Motor neuron (in vitro differentiated cells): ENCODE measurements at regions not wholly inside any gene's neighbourhood (a gene's known extent, or its start where the extent isn't known, plus 50 kb on each side); places are given as distances from the start of the nearest gene placed in this dataset.

Source experiments
- ATAC-seq, 8 experiments: fragments of 200-7000 bp; cut with Tn5 transposase; replicated peaks in 6 of 8; 2 replicates each; pipeline ENCODE4 v1.8.0; 2021; ENCODE audit warnings: mild to moderate bottlenecking in 8 of 8, moderate library complexity in 8 of 8
- H3K27ac ChIP-seq, 2 donors: fragments of 250-450 bp; sonication (Bioruptor Pico); 2 replicates each; pipeline ENCODE4 v1.9.0; 2021; ENCODE audit warnings: antibody characterized with exemption in 2 of 2, mild to moderate bottlenecking in 2 of 2, moderate library complexity in 1 of 2
- H3K4me1 ChIP-seq, 2 donors: fragments of 250-450 bp; sonication (Bioruptor Pico); replicated peaks in 1 of 2; 2 replicates each; pipeline ENCODE4 v1.6.1; 2021; ENCODE audit warnings: antibody characterized with exemption in 2 of 2, mild to moderate bottlenecking in 2 of 2, moderate library complexity in 1 of 2
- H3K4me3 ChIP-seq, 5 donors: fragments of 250-450 bp; sonication (Bioruptor Pico); 2 replicates each; pipeline ENCODE4 v1.9.0; 2021; ENCODE audit warnings: antibody characterized with exemption in 5 of 5, mild to moderate bottlenecking in 5 of 5, moderate library complexity in 4 of 5
- WGBS, 10 experiments: fragments of 450-650 bp; shearing (Covaris generic); methylation state at CpG; one replicate each; pipeline ENCODE4 v1.0.0; 2022; 5-methylcytosine and 5-hydroxymethylcytosine counted together
- in situ Hi-C, 9 experiments: fragments of 400-800 bp; cut with MboI; loops; one replicate each; pipeline ENCODE4 v1.15.0; 2021; ENCODE audit warnings: low sequenced_read_pairs in 9 of 9, low pct_unique_long_range_greater_than_20kb in 2 of 9; ENCODE audit not compliant: unreplicated experiment in 9 of 9

DNA sequence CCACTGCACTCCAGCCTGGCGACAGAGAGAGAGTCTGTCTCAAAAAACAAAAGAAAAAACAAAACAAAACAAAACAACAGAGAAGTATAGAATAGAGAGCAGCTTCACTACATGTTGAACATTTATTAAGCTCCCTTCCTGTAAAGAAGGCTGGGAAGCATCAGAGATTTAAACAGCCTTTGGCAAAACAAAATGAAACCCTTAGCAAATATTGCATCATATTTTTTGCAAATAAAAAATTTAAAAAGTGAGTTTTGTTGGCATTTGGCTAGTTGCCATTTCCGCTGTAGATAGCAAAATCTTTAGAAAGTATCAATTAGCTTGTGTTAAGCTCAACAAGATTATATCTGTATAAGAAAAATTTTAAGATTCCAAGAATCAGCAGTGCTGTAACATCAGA is 151.2 kb downstream of the SERPINI1 start:
- Histone ChIP-seq H3K27ac (no peak overlapping the region), H3K4me1 (peaks cover 0 to 9% of the 10 kb centered on the region in 2 donors), H3K4me3 (no peak overlapping the region)
- in situ Hi-C loops = loop anchor here in 4 of 9 experiments (25.0 kb wide), 2 partner anchors 474 to 499 kb away; partner anchors contain the start of gene ZBBX (in 2 of the 4)
- ATAC-seq = peak in 2 of 8 experiments; percentile 9 to 27
- WGBS, 10 experiments = 27 to 100% (median 87%) methylated on average over 1 to 2 of the region's 2 CpGs; no CpG with 5 or more reads in 2 of the 10 experiments

DNA sequence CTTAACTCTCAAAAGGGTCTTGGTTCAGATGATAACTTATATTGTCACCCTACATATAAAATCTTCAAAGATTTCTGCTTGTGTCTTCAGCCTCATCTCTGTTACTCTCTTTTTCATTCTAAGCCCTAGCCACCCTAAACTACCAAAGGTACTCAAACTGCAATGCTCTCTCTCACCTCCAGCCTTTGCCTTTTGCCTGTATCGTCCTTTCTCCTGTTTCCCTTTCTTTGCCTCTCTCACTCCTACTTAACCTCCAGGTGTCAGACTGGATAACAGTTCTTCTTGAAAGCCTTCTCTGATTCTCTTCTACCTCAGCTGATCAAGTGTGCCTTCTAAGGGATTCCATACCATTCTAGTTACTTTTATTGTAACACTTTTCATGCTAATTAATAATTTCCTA is 149.8 kb downstream of the SERPINI1 start:
- in situ Hi-C loops = loop anchor here in 4 of 9 experiments (25.0 kb wide), 2 partner anchors 473 to 498 kb away; partner anchors contain the start of gene ZBBX (in 2 of the 4)

DNA sequence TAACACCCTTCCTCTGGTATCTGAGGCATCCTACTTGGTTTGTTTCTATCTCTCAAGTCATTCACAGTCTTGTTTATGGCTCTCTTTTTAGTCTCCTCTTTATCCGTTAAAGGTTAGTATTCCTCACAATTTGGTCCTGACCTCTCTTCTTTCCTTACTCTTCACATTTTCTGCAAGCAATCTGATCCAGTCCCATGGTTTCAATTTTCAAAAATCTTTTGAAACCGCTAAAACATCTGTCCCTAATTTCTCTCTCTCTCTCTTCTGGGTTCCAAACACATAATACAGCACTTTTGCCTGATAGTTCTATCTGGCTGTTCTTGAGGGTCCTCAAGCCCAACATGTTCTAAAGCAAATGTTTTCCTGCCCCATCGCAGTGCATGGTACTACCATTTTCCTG is 149.0 kb downstream of the SERPINI1 start:
- in situ Hi-C loops = loop anchor here in 4 of 9 experiments (25.0 kb wide), 2 partner anchors 472 to 497 kb away; partner anchors contain the start of gene ZBBX (in 2 of the 4)
- Histone ChIP-seq H3K27ac (no peak overlapping the region), H3K4me3 (no peak overlapping the region), H3K4me1 (peaks cover 0 to 9% of the 10 kb centered on the region in 2 donors)
- no peak for ATAC-seq
- 0 to 100% (median 66%) methylated on average over 1 to 3 of the region's 3 CpGs; no CpG with 5 or more reads in 2 of the 10 experiments for WGBS, 10 experiments

More for the DNA sequence above, 149.8 kb downstream of the SERPINI1 start:
- H3K4me1 ChIP-seq = peaks cover 0 to 9% of the 10 kb centered on the region in 2 donors
- no peak for ATAC-seq
- H3K4me3 ChIP-seq = no peak overlapping the region
- H3K27ac ChIP-seq = no peak overlapping the region
- 40 to 100% (median 73%) methylated on average over 1 of the region's 1 CpG; no CpG with 5 or more reads in 1 of the 10 experiments for WGBS, 10 experiments

DNA sequence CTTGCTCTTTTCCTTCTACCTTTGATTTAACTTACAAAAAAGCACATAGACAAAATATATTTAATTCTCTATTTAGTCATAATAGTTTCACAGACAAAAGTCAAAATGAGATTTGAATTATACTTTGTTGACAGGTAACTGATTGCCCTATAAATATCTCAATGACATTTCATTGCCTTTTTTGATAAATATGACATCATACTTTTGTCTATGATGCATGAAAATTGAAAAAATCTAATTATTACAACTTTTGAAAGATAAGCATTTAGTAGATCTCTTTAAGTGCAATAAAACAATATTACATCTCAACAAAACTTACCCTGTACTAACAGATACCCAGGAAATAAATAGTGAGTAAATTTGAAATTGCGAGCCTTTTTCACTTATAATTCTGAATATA is 147.9 kb downstream of the SERPINI1 start:
- Histone ChIP-seq H3K4me3 (no peak overlapping the region), H3K27ac (no peak overlapping the region), H3K4me1 (peaks cover 0 to 9% of the 10 kb centered on the region in 2 donors)
- WGBS, 10 experiments = 29 to 100% (median 94%) methylated on average over 1 of the region's 1 CpG
- ATAC-seq = no peak
- in situ Hi-C loops = loop anchor here in 4 of 9 experiments (25.0 kb wide), 2 partner anchors 471 to 496 kb away; partner anchors contain the start of gene ZBBX (in 2 of the 4)

DNA sequence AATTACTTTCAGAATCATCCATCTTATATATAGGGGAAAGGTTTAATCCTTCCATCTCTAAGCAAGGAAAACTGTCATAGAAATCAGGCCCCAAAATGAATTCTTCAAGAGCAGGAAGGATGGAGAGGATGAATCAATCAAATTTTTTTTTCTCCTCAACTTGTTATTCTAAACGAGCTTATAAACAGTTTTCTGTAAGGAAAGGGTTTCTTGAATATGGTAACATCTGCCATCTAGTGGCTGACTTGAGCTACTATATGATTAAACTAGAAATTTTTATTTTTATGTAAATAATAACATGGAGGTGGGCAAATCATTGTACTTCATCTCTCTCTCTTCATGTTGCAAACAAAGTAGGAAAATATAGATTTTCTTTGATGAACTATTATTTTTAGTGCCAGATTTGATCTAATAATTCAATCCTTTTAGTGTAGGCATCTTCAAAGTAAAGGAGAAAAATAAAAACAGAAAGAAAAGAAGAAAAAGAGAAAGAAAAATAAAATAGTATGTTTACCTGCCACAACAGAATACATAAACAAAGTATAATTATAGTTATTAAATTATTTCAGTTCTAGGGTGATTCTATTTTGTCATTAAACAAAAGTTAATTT is 146.6 kb downstream of the SERPINI1 start:
- WGBS, 10 experiments = 0 to 17% (median 0%) methylated on average over 1 of the region's 1 CpG; no CpG with 5 or more reads in 2 of the 10 experiments
- Histone ChIP-seq H3K4me3 (no peak overlapping the region), H3K27ac (no peak overlapping the region), H3K4me1 (peaks cover 0 to 6% of the 10 kb centered on the region in 2 donors)
- in situ Hi-C loops = loop anchor here in 4 of 9 experiments (25.0 kb wide), 2 partner anchors 470 to 495 kb away; partner anchors contain the start of gene ZBBX (in 2 of the 4)
- ATAC-seq = peak in 4 of 8 experiments; percentile 37 to 63 (median 56)

DNA sequence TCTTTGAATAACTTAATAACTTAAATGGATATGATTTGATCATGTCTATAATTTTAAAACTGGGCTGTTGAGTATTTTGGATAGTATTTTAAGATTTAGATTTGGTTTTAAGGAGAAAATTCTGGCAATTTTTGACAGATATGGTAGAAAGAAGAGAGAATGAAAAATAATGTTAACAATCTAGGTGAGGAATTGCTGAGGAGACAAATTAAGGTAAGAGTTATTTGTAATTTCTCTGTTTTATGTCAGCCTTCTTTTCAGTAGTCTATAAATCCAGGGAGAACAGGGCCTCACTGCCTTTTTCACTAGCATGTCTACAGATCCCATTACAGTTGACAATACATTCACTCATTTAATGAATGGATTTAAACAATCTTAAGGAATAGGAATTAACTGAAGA is 144.7 kb downstream of the SERPINI1 start:
- in situ Hi-C loops = loop anchor here in 4 of 9 experiments (25.0 kb wide), 2 partner anchors 468 to 493 kb away; partner anchors contain the start of gene ZBBX (in 2 of the 4)

DNA sequence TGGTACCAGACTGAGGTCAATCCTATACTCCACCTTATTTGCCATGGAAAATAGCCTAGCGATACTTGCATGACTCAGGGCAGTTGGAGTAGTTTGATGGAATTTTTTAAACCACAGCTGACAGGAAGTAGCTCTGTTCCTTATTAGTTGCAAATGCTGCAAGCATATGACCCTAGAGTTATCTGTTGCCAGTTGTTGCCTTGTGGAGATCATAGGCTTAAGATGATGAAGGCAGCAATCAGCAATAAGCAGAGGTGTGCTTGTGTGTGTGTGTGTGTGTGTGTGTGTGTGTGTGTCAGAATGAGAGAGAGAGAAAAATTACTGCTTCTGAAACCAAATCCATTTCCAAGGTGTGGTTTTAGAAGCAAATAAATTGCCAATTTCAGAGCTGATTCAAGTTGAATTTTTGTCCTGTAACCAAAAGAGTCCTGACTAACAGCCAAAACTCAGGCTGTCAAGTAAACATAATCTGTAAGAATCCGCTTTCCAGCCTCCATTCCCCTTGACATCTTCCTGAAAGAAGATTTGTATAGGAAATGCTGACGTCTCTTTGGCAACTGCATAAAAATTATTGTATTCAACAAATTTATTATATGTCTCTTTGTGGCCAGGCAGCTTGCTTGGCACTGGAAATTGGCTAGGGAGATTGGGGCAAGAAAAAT is 141.2 kb downstream of the SERPINI1 start:
- in situ Hi-C loops = loop anchor here in 4 of 9 experiments (25.0 kb wide), 2 partner anchors 464 to 489 kb away; partner anchors contain the start of gene ZBBX (in 2 of the 4)
- ATAC-seq = peak in 4 of 8 experiments; percentile 32 to 98 (median 68)
- 0 to 100% (median 49%) methylated on average over 1 to 2 of the region's 3 CpGs for WGBS, 10 experiments
- H3K4me3 ChIP-seq = no peak overlapping the region
- no peak overlapping the region for H3K27ac ChIP-seq
- H3K4me1 ChIP-seq = peaks cover 6 to 10% of the 10 kb centered on the region in 2 donors

More for the DNA sequence above, 144.7 kb downstream of the SERPINI1 start:
- Histone ChIP-seq H3K27ac (no peak overlapping the region), H3K4me1 (no peaks in the 10 kb centered on the region), H3K4me3 (no peak overlapping the region)
- ATAC-seq = no peak
